ENCODE measurements at regions not wholly inside any gene's neighbourhood (a gene's known extent, or its start where the extent isn't known, plus 50 kb on each side); places are given as distances from the start of the nearest gene placed in this dataset.

DNA sequence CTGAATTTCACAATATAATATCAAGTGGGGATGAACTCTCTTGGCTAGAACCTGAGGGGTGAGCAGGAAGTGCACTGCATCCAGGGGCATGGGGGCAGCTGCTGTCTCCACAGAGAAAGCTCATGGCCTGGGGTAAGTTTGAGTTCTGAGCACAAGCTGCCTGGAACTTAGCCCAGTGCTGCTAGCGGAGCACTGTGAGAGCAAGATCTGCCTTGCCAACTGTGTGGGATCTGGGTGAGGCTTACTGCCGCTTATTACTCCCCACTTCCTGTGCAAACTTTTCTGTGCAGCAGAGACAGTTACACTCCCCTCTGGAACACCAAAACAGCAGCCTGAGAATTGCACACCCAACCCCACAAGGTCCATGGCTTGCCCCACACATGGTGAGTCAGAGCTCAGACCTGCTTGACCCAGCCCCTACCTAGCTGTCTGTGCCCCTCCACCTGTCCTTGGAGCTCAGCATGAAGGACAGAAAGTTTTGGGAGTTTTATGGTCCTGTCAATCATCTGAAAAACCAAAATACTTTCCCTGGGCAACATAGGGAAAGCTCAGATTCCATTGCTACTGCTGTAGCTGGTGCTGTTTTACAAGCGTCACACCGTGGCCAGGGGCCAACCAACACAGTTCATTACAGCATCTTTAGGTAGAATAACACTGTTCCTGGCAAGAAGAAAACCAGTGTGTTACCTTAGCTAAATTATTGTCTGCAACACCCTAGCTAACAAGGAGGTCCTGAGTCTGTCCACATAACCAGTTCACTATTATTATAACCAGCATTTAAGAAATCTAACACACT is 762.1 kb upstream of the NEGR1 start:
- TF ChIP-seq, protein P1, sequence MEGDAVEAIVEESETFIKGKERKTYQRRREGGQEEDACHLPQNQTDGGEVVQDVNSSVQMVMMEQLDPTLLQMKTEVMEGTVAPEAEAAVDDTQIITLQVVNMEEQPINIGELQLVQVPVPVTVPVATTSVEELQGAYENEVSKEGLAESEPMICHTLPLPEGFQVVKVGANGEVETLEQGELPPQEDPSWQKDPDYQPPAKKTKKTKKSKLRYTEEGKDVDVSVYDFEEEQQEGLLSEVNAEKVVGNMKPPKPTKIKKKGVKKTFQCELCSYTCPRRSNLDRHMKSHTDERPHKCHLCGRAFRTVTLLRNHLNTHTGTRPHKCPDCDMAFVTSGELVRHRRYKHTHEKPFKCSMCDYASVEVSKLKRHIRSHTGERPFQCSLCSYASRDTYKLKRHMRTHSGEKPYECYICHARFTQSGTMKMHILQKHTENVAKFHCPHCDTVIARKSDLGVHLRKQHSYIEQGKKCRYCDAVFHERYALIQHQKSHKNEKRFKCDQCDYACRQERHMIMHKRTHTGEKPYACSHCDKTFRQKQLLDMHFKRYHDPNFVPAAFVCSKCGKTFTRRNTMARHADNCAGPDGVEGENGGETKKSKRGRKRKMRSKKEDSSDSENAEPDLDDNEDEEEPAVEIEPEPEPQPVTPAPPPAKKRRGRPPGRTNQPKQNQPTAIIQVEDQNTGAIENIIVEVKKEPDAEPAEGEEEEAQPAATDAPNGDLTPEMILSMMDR (IDR thresholded peaks at IDR 0.05; ENCODE audit: borderline replicate concordance, insufficient read depth, low read depth, low read length) = no peak
- H3K4me3 ChIP-seq (ENCODE audit: low read depth, low read length) = no peak overlapping the region

- H3K4me3 ChIP-seq (ENCODE audit: low read depth, low read length) = no peak overlapping the region
- TF ChIP-seq, protein P1 (IDR thresholded peaks at IDR 0.05; ENCODE audit: borderline replicate concordance, insufficient read depth, low read depth, low read length) = no peak
Measured at GRCh38 chr1:73042403-73042802, 760.1 kb upstream of the NEGR1 start.

DNA sequence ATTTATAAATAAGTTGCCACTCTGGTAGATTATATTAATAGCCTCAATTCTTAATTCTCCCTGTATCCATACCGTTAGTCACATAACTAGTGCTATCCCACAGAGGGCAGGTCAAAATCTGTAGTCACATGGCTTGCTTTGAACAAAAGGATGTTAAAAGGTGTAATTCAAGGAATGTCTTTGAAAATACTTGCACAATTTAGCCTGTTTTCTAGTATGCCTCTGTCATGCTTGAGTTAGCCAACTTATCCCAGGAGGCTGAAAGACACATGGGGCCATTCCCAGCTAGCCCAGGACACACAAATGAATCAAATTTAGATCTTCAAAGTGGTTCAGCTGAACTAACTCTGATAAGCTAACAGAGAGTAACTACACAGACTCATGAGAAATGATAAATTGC is 758.5 kb upstream of the NEGR1 start:
- TF ChIP-seq, protein P1 (IDR thresholded peaks at IDR 0.05; ENCODE audit: borderline replicate concordance, insufficient read depth, low read depth, low read length) = no peak

DNA sequence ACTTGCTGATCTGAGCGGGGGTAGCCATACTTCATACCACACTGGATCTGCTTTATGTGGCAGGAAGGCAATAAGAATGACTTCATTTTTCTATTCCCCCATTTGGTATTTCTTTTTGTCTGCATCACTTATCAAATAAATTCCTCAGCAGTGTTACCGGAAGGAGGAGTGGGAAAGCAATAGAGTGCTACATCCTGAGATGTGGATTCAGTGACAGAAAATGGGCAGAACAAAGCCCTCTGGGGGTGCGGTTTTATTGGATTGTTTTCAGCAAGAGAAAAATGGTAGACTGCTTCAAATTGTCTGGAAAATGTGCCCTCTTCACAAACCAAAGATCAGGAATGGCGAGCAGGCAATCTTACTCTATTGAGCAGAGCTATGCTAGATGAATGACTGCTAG is 751.9 kb upstream of the NEGR1 start:
- TF ChIP-seq, protein P1 (IDR thresholded peaks at IDR 0.05; ENCODE audit: borderline replicate concordance, insufficient read depth, low read depth, low read length) = no peak
- no peak overlapping the region for H3K4me3 ChIP-seq (ENCODE audit: low read depth, low read length)

More for the DNA sequence above, 758.5 kb upstream of the NEGR1 start:
- no peak overlapping the region for H3K4me3 ChIP-seq (ENCODE audit: low read depth, low read length)

- no peak overlapping the region for H3K4me3 ChIP-seq (ENCODE audit: low read depth, low read length)
- TF ChIP-seq, protein P1 (IDR thresholded peaks at IDR 0.05; ENCODE audit: borderline replicate concordance, insufficient read depth, low read depth, low read length) = no peak
Measured at GRCh38 chr1:73033640-73034039, 751.3 kb upstream of the NEGR1 start.

DNA sequence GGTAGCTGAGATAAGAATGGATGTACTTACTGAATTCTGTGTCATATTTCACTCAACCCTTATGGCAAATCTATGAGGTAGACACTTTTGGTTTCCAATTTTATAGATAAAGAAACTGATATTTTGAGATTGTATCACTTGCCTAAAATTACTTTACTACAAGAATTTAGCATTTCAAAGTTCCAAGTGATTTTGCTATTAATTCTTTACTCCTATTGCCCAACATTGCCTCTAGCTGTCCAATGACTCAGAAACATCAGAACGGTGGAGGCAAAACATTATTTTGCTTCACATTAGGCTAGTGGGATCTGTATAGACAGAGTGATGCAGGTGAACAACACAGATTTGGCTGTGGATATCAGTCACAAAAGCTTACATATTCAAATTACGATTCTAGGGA is 747.2 kb upstream of the NEGR1 start:
- TF ChIP-seq, protein P1 (IDR thresholded peaks at IDR 0.05; ENCODE audit: borderline replicate concordance, insufficient read depth, low read depth, low read length) = no peak
- H3K4me3 ChIP-seq (ENCODE audit: low read depth, low read length) = no peak overlapping the region

DNA sequence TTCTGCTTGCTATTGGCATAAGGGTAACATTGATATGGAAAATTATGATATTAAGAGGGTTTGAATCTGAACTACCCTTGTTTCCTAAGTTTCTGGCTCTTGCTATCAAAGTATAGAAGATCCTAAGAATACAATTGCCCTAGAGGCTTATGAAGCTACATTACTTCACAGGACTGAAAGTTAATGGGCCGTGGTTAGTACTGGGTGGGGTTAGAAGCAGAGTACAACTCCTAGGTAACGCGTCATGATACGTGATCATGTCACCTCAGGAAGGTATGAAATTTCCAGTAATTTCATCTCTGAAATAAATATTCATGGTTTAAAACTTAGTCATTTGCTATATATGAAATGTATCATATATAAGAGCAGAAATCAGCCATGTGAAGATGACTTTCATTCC is 743.8 kb upstream of the NEGR1 start:
- TF ChIP-seq, protein P1 (IDR thresholded peaks at IDR 0.05; ENCODE audit: borderline replicate concordance, insufficient read depth, low read depth, low read length) = no peak
- no peak overlapping the region for H3K4me3 ChIP-seq (ENCODE audit: low read depth, low read length)

Data from GM12875 (cell line).